Ishikawa (cell line): ENCODE measurements at regions not wholly inside any gene's neighbourhood (a gene's known extent, or its start where the extent isn't known, plus 50 kb on each side); places are given as distances from the start of the nearest gene placed in this dataset.

ENCODE experiments used
- CEBPB ChIP-seq: IDR thresholded peaks from 2 replicates; pipeline ENCODE4 v1.6.1; 2012
- CREB1 ChIP-seq: IDR thresholded peaks from 2 replicates; pipeline ENCODE4 v1.6.1; 2012; ENCODE audit warnings: low read depth
- EP300 ChIP-seq: IDR thresholded peaks from 2 replicates; pipeline ENCODE4 v1.6.1; 2012; ENCODE audit warnings: borderline replicate concordance
- RAD21 ChIP-seq: IDR thresholded peaks from 2 replicates; pipeline ENCODE4 v1.6.1; 2012; ENCODE audit warnings: low read depth
- REST ChIP-seq: IDR thresholded peaks from 2 replicates; pipeline ENCODE4 v1.6.1; 2012; ENCODE audit warnings: low read depth, mild to moderate bottlenecking
- TAF1 ChIP-seq: IDR thresholded peaks from 2 replicates; pipeline ENCODE4 v1.6.1; 2012; ENCODE audit warnings: low read depth, mild to moderate bottlenecking
- TCF12 ChIP-seq: IDR thresholded peaks from 2 replicates; pipeline ENCODE4 v1.6.1; 2012; ENCODE audit warnings: low read depth

GRCh38 chr2:75260946-75261345, 61.6 kb upstream of the TACR1 start:
- TF ChIP-seq RAD21, result no peak
- TF ChIP-seq REST, result no peak
- TF ChIP-seq CREB1, result no peak
- TF ChIP-seq TAF1, result no peak
- no peak for TF ChIP-seq EP300
- no peak for TF ChIP-seq CEBPB
- no peak for TF ChIP-seq TCF12
